Prostate gland (tissue), 2 donors: ENCODE measurements at regions not wholly inside any gene's neighbourhood (a gene's known extent, or its start where the extent isn't known, plus 50 kb on each side); places are given as distances from the start of the nearest gene placed in this dataset.

Experiments
- DNase-seq: peaks from one replicate; pipeline ENCODE4 v3.0.0-alpha.2; 2019; ENCODE audit warnings: low spot score
- H3K27ac ChIP-seq, 2 donors: fragments of 200-600 bp; sonication (generic); 2 replicates each; pipeline ENCODE4 v1.5.1; 2017 to 2019
- H3K27me3 ChIP-seq: fragments of 200-600 bp; sonication (generic); replicated peaks from 2 replicates; pipeline ENCODE4 v1.5.1; 2019; ENCODE audit not compliant: insufficient read depth
- H3K36me3 ChIP-seq, 2 donors: fragments of 200-600 bp; sonication (generic); 1 replicate in 1 of 2; 2 replicates in 1 of 2; pipeline versions ENCODE4 v1.5.1 to v1.8.1; 2017 to 2019
- H3K4me1 ChIP-seq: fragments of 200-600 bp; sonication (generic); replicated peaks from 2 replicates; pipeline ENCODE4 v1.5.1; 2019
- H3K4me3 ChIP-seq, 2 donors: fragments of 200-600 bp; sonication (generic); 2 replicates each; pipeline ENCODE4 v1.5.1; 2017 to 2019
- H3K9me3 ChIP-seq: fragments of 200-600 bp; sonication (generic); 2 replicates; pipeline ENCODE4 v1.5.1; 2017
- CTCF ChIP-seq, 4 experiments: fragments of 200-600 bp in 2 of 4; fragments of 450-650 bp in 2 of 4; sonication (generic) in 2 of 4; IDR thresholded peaks; 1 replicate in 3 of 4; 2 replicates in 1 of 4; pipeline ENCODE4 v1.5.1; 2016 to 2019; ENCODE audit warnings: antibody characterized with exemption in 4 of 4, mild to moderate bottlenecking in 2 of 4, moderate library complexity in 2 of 4
- POLR2A ChIP-seq: fragments of 450-650 bp; IDR thresholded peaks from one replicate; pipeline ENCODE4 v1.6.1; 2016; ENCODE audit warnings: antibody characterized with exemption, mild to moderate bottlenecking
- POLR2AphosphoS5 ChIP-seq: sonication (generic); formaldehyde crosslinking; IDR thresholded peaks from one replicate; pipeline ENCODE4 v1.6.1; 2017; ENCODE audit warnings: antibody characterized with exemption
- WGBS: methylation state at CpG from one replicate; pipeline ENCODE4 v1.1.5; 2018; 5-methylcytosine and 5-hydroxymethylcytosine counted together
- intact Hi-C: fragments of 100-400 bp; cut with DNase I; formaldehyde crosslinking; loops from one replicate; pipeline ENCODE4 v1.14.2; 2022

- intact Hi-C loops: no loop called here
- H3K27me3 ChIP-seq: no peaks in the 10 kb centered on the region
- no peak for DNase-seq
- H3K27ac ChIP-seq: no peak overlapping the region
- no peaks in the 10 kb centered on the region for H3K4me1 ChIP-seq
- TF ChIP-seq POLR2AphosphoS5: no peak
- H3K9me3 ChIP-seq: no peaks in the 10 kb centered on the region
- no peak overlapping the region for H3K4me3 ChIP-seq
- H3K36me3 ChIP-seq: no peaks in the 10 kb centered on the region
These were observed 130.3 kb upstream of the BMP2 start for GRCh38 chr20:6637160-6637579.

- H3K36me3 ChIP-seq: no peaks in the 10 kb centered on the region
- no peak overlapping the region for H3K4me3 ChIP-seq
- H3K27me3 ChIP-seq: no peaks in the 10 kb centered on the region
- no peaks in the 10 kb centered on the region for H3K4me1 ChIP-seq
- TF ChIP-seq POLR2AphosphoS5 (peak; percentile 11), CTCF (IDR thresholded peaks at IDR 0.05) (peak; percentile 30 to 67 (median 48)), POLR2A (no peak)
- peak; percentile 43 for DNase-seq
- WGBS: 43% methylated on average over 8 of the region's 8 CpGs
- no peak overlapping the region for H3K27ac ChIP-seq
- H3K9me3 ChIP-seq: no peaks in the 10 kb centered on the region
- intact Hi-C loops: no loop called here
These were observed 131.0 kb upstream of the BMP2 start for GRCh38 chr20:6636209-6637159.

GRCh38 chr20:6635034-6635736 is 132.3 kb upstream of the BMP2 start:
- TF ChIP-seq CTCF (IDR thresholded peaks at IDR 0.05) (no peak), POLR2AphosphoS5 (no peak), POLR2A (no peak)
- Histone ChIP-seq H3K4me1 (no peaks in the 10 kb centered on the region), H3K9me3 (no peaks in the 10 kb centered on the region), H3K27ac (no peak overlapping the region), H3K36me3 (no peaks in the 10 kb centered on the region), H3K4me3 (no peak overlapping the region), H3K27me3 (no peaks in the 10 kb centered on the region)
- WGBS: 70% methylated on average over 1 of the region's 1 CpG
- intact Hi-C loops: no loop called here
- DNase-seq: no peak

- DNase-seq: no peak
- 52% methylated on average over 4 of the region's 4 CpGs for WGBS
- intact Hi-C loops: no loop called here
- H3K36me3 ChIP-seq: no peaks in the 10 kb centered on the region
- no peaks in the 10 kb centered on the region for H3K4me1 ChIP-seq
- no peak overlapping the region for H3K4me3 ChIP-seq
- no peak for TF ChIP-seq CTCF (IDR thresholded peaks at IDR 0.05)
- TF ChIP-seq POLR2AphosphoS5: no peak
- TF ChIP-seq POLR2A: no peak
- no peak overlapping the region for H3K27ac ChIP-seq
- H3K9me3 ChIP-seq: no peaks in the 10 kb centered on the region
- no peaks in the 10 kb centered on the region for H3K27me3 ChIP-seq
These were observed 135.3 kb upstream of the BMP2 start for GRCh38 chr20:6632187-6632586.

GRCh38 chr20:6630514-6630913 is 137.0 kb upstream of the BMP2 start:
- H3K27me3 ChIP-seq: no peaks in the 10 kb centered on the region
- H3K9me3 ChIP-seq: no peaks in the 10 kb centered on the region
- H3K27ac ChIP-seq: no peak overlapping the region
- H3K4me1 ChIP-seq: no peaks in the 10 kb centered on the region
- DNase-seq: no peak
- no peaks in the 10 kb centered on the region for H3K36me3 ChIP-seq
- 29% methylated on average over 2 of the region's 2 CpGs for WGBS
- intact Hi-C loops: no loop called here
- TF ChIP-seq CTCF (IDR thresholded peaks at IDR 0.05) (no peak), POLR2AphosphoS5 (no peak), POLR2A (no peak)
- H3K4me3 ChIP-seq: no peak overlapping the region
